Vagina (tissue), 2 donors: ENCODE measurements at regions not wholly inside any gene's neighbourhood (a gene's known extent, or its start where the extent isn't known, plus 50 kb on each side); places are given as distances from the start of the nearest gene placed in this dataset.

Source experiments
- DNase-seq, 2 donors: peaks; one replicate each; pipeline ENCODE4 v3.0.0-alpha.2; 2017; ENCODE audit errors: extremely low spot score in 2 of 2
- H3K27ac ChIP-seq: fragments of 200-600 bp; sonication (generic); one replicate; pipeline ENCODE4 v1.5.1; 2019
- H3K27me3 ChIP-seq: fragments of 200-600 bp; sonication (generic); one replicate; pipeline ENCODE4 v1.5.1; 2019
- H3K36me3 ChIP-seq, 2 donors: fragments of 200-600 bp; sonication (generic); one replicate each; pipeline ENCODE4 v1.5.1; 2017 to 2019
- H3K4me1 ChIP-seq: fragments of 200-600 bp; sonication (generic); one replicate; pipeline ENCODE4 v1.5.1; 2019
- H3K4me3 ChIP-seq, 2 donors: fragments of 200-600 bp; sonication (generic); 1 replicate in 1 of 2; 2 replicates in 1 of 2; pipeline ENCODE4 v1.5.1; 2016 to 2019
- H3K9me3 ChIP-seq: fragments of 200-600 bp; sonication (generic); one replicate; pipeline ENCODE4 v1.5.1; 2019
- CTCF ChIP-seq, 3 experiments: fragments of 450-650 bp in 2 of 3; fragments of 200-600 bp in 1 of 3; sonication (generic) in 1 of 3; IDR thresholded peaks; one replicate each; pipeline ENCODE4 v1.5.1; 2017 to 2019; ENCODE audit warnings: antibody characterized with exemption in 3 of 3, mild to moderate bottlenecking in 2 of 3, moderate library complexity in 2 of 3
- POLR2A ChIP-seq, 2 donors: fragments of 450-650 bp; IDR thresholded peaks; one replicate each; pipeline ENCODE4 v1.6.1; 2017; ENCODE audit warnings: antibody characterized with exemption in 2 of 2, mild to moderate bottlenecking in 2 of 2, moderate library complexity in 2 of 2
- POLR2AphosphoS5 ChIP-seq, 2 donors: sonication (generic); formaldehyde crosslinking; IDR thresholded peaks; one replicate each; pipeline ENCODE4 v1.9.0; 2017; ENCODE audit warnings: antibody characterized with exemption in 2 of 2, mild to moderate bottlenecking in 2 of 2, low read depth in 1 of 2; ENCODE audit not compliant: insufficient read depth in 1 of 2
- intact Hi-C: fragments of 100-400 bp; cut with DNase I; formaldehyde crosslinking; loops from one replicate; pipeline ENCODE4 v1.15.1; 2023

GRCh38 chr3:124453189-124453588 is 277.1 kb upstream of the UMPS start:
- intact Hi-C loops, result no loop called here

GRCh38 chr3:124455891-124456290 is 274.4 kb upstream of the UMPS start:
- no peak overlapping the region for H3K4me3 ChIP-seq
- H3K27ac ChIP-seq, result no peak overlapping the region
- no peaks in the 10 kb centered on the region for H3K9me3 ChIP-seq
- H3K4me1 ChIP-seq, result no peaks in the 10 kb centered on the region
- no peaks in the 10 kb centered on the region for H3K27me3 ChIP-seq
- H3K36me3 ChIP-seq, result no peaks in the 10 kb centered on the region
- TF ChIP-seq POLR2AphosphoS5 (IDR thresholded peaks at IDR 0.05; ENCODE audit: insufficient read depth in 1 of 2, low read depth in 1 of 2) (no peak), POLR2A (IDR thresholded peaks at IDR 0.05) (no peak), CTCF (IDR thresholded peaks at IDR 0.05) (no peak)
- DNase-seq, result no peak
- intact Hi-C loops, result no loop called here

More at GRCh38 chr3:124453189-124453588, 277.1 kb upstream of the UMPS start:
- Histone ChIP-seq H3K4me1 (no peaks in the 10 kb centered on the region), H3K4me3 (no peak overlapping the region), H3K36me3 (no peaks in the 10 kb centered on the region), H3K27ac (no peak overlapping the region), H3K27me3 (no peaks in the 10 kb centered on the region), H3K9me3 (no peaks in the 10 kb centered on the region)
- no peak for DNase-seq
- TF ChIP-seq POLR2A (IDR thresholded peaks at IDR 0.05), result no peak
- TF ChIP-seq POLR2AphosphoS5 (IDR thresholded peaks at IDR 0.05; ENCODE audit: insufficient read depth in 1 of 2, low read depth in 1 of 2), result no peak
- no peak for TF ChIP-seq CTCF (IDR thresholded peaks at IDR 0.05)

DNA sequence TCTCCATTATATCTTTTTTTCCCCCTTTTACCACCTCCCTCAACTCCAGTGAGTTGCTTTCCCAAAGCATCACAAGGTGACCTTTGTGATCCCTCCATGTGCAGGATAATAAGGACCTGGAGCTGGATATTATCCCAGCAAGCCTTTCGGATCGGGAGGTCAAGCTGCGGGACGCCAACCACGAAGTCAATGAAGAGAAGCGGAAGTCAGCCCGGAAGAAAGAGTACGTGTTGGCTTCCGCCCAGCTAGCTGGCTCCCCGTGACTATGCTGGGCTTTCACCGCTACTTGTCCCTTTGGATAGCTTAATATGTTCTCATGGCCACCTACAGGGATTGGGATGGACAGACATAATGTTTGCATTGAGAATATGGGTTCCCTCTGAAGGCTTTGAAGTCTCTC is 273.7 kb upstream of the UMPS start:
- no peak overlapping the region for H3K27ac ChIP-seq
- no peaks in the 10 kb centered on the region for H3K4me1 ChIP-seq
- H3K27me3 ChIP-seq, result no peaks in the 10 kb centered on the region
- DNase-seq, result no peak
- intact Hi-C loops, result no loop called here
- H3K36me3 ChIP-seq, result no peaks in the 10 kb centered on the region
- no peak overlapping the region for H3K4me3 ChIP-seq
- TF ChIP-seq CTCF (IDR thresholded peaks at IDR 0.05) (no peak), POLR2A (IDR thresholded peaks at IDR 0.05) (no peak), POLR2AphosphoS5 (IDR thresholded peaks at IDR 0.05; ENCODE audit: insufficient read depth in 1 of 2, low read depth in 1 of 2) (no peak)
- H3K9me3 ChIP-seq, result no peaks in the 10 kb centered on the region

GRCh38 chr3:124459678-124460077 is 270.6 kb upstream of the UMPS start:
- no peaks in the 10 kb centered on the region for H3K4me1 ChIP-seq
- no peaks in the 10 kb centered on the region for H3K9me3 ChIP-seq
- TF ChIP-seq POLR2A (IDR thresholded peaks at IDR 0.05) (no peak), CTCF (IDR thresholded peaks at IDR 0.05) (no peak), POLR2AphosphoS5 (IDR thresholded peaks at IDR 0.05; ENCODE audit: insufficient read depth in 1 of 2, low read depth in 1 of 2) (no peak)
- H3K27ac ChIP-seq, result no peak overlapping the region
- H3K4me3 ChIP-seq, result no peak overlapping the region
- intact Hi-C loops, result no loop called here
- H3K36me3 ChIP-seq, result no peaks in the 10 kb centered on the region
- no peak for DNase-seq
- no peaks in the 10 kb centered on the region for H3K27me3 ChIP-seq

DNA sequence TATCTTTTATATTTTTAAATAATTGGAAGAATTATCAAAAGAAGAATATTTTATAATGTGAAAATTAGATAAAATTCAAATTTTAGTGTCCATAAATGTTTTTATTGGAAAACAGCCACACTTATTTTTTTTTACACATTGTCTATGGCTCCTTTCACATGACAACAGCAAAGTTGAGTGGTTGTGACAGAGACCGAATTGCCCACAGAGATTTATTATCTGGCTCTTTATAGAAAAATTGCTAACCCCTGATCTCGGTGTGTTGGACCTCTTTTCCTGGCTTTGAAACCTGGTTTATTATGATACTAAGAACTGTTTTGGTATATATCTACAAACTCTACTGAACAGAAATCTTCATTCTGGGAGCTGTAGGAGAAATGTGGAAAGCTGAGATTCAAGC is 269.1 kb upstream of the UMPS start:
- Histone ChIP-seq H3K36me3 (no peaks in the 10 kb centered on the region), H3K4me1 (no peaks in the 10 kb centered on the region), H3K9me3 (no peaks in the 10 kb centered on the region), H3K4me3 (no peak overlapping the region), H3K27ac (no peak overlapping the region), H3K27me3 (no peaks in the 10 kb centered on the region)
- no peak for DNase-seq
- TF ChIP-seq CTCF (IDR thresholded peaks at IDR 0.05) (no peak), POLR2A (IDR thresholded peaks at IDR 0.05) (no peak), POLR2AphosphoS5 (IDR thresholded peaks at IDR 0.05; ENCODE audit: insufficient read depth in 1 of 2, low read depth in 1 of 2) (no peak)
- intact Hi-C loops, result no loop called here
